H1 (cell line): ENCODE measurements at regions not wholly inside any gene's neighbourhood (a gene's known extent, or its start where the extent isn't known, plus 50 kb on each side); places are given as distances from the start of the nearest gene placed in this dataset.

Source experiments
- CTCF ChIA-PET: fragments of 300-600 bp; sonication (Branson Sonifier 250); formaldehyde crosslinking; loops from one replicate; lab custom pipeline; 2021; ENCODE audit not compliant: partially characterized antibody; lab: Charles Lee
- POLR2A ChIA-PET: fragments of 300-600 bp; sonication (Branson Sonifier 250); formaldehyde crosslinking; loops from one replicate; lab custom pipeline; 2021; ENCODE audit warnings: inconsistent platforms; ENCODE audit not compliant: partially characterized antibody; lab: Charles Lee
- DNase-seq, 2 experiments: peaks; one replicate each; pipeline versions ENCODE4 v3.0.0 to v3.0.0-alpha.2; 2010 to 2022; ENCODE audit warnings: low spot score in 2 of 2, low read depth in 1 of 2, mixed read lengths in 1 of 2
- FAIRE-seq: peaks from 2 replicates; lab custom pipeline; 2011; peaks lifted over from hg19 to GRCh38; lab: Jason Lieb, UNC
- H2AFZ ChIP-seq: 2 replicates; pipeline ENCODE4 v1.8.1; 2012; ENCODE audit warnings: low read length, inconsistent platforms
- H2AK5ac ChIP-seq: 2 replicates; pipeline ENCODE4 v1.6.1; 2013; ENCODE audit warnings: low read depth, low read length
- H2BK120ac ChIP-seq: replicated peaks from 2 replicates; pipeline ENCODE3; 2013; ENCODE audit warnings: low read depth, low read length, inconsistent platforms
- H2BK12ac ChIP-seq: 2 replicates; pipeline ENCODE4 v1.6.1; 2013; ENCODE audit warnings: low read depth, low read length
- H2BK15ac ChIP-seq: 2 replicates; pipeline ENCODE4 v1.6.1; 2013; ENCODE audit warnings: low read length
- H2BK20ac ChIP-seq: 2 replicates; pipeline ENCODE4 v1.6.1; 2013; ENCODE audit warnings: low read length
- H2BK5ac ChIP-seq: 2 replicates; pipeline ENCODE4 v1.6.1; 2013; ENCODE audit warnings: low read depth, low read length
- H3K14ac ChIP-seq: 2 replicates; pipeline ENCODE4 v1.6.1; 2013; ENCODE audit warnings: inconsistent platforms; ENCODE audit not compliant: insufficient read length
- H3K18ac ChIP-seq: 2 replicates; pipeline ENCODE4 v1.6.1; 2013; ENCODE audit warnings: low read length; ENCODE audit errors: extremely low read depth
- H3K23ac ChIP-seq: 2 replicates; pipeline ENCODE4 v1.6.1; 2013; ENCODE audit warnings: inconsistent platforms; ENCODE audit not compliant: insufficient read length
- H3K23me2 ChIP-seq: 2 replicates; pipeline ENCODE4 v1.6.1; 2013; ENCODE audit warnings: low read depth, low read length
- H3K27ac ChIP-seq: 2 replicates; pipeline ENCODE4 v1.6.1; 2011; ENCODE audit warnings: low read depth, low read length, inconsistent platforms
- H3K27me3 ChIP-seq, 4 experiments: replicated peaks in 1 of 4; 1 replicate in 1 of 4; 2 replicates in 3 of 4; pipeline versions ENCODE4 v1.6.1 to v1.8.1; 2011 to 2013; ENCODE audit warnings: low read length in 3 of 4, mild to moderate bottlenecking in 3 of 4, inconsistent platforms in 2 of 4, mixed read lengths in 2 of 4, moderate library complexity in 1 of 4; ENCODE audit not compliant: control insufficient read depth in 3 of 4, insufficient read depth in 3 of 4; ENCODE audit errors: extremely low read depth in 1 of 4
- H3K36me3 ChIP-seq, 4 experiments: 2 replicates each; pipeline versions ENCODE4 v1.6.1 to v1.8.1; 2011 to 2013; ENCODE audit warnings: mild to moderate bottlenecking in 4 of 4, low read length in 3 of 4, moderate library complexity in 2 of 4, control low read depth in 1 of 4, inconsistent platforms in 1 of 4; ENCODE audit not compliant: insufficient read depth in 4 of 4, control insufficient read depth in 2 of 4
- H3K4ac ChIP-seq: replicated peaks from 2 replicates; pipeline ENCODE3; 2013; ENCODE audit warnings: low read length, low read depth, mixed read lengths, inconsistent platforms; ENCODE audit not compliant: insufficient read length
- H3K4me1 ChIP-seq, 4 experiments: replicated peaks in 1 of 4; 1 replicate in 1 of 4; 2 replicates in 3 of 4; pipeline versions ENCODE4 v1.6.1 to v1.8.1; 2011 to 2013; ENCODE audit warnings: low read length in 3 of 4, inconsistent platforms in 2 of 4, mixed read lengths in 1 of 4; ENCODE audit not compliant: insufficient read depth in 4 of 4, control insufficient read depth in 3 of 4
- H3K4me2 ChIP-seq, 2 experiments: 2 replicates each; pipeline versions ENCODE4 v1.6.1 to v1.8.1; 2011 to 2013; ENCODE audit warnings: low read depth in 2 of 2, low read length in 2 of 2, control low read depth in 1 of 2, inconsistent platforms in 1 of 2, mild to moderate bottlenecking in 1 of 2; ENCODE audit not compliant: insufficient read depth in 1 of 2
- H3K4me3 ChIP-seq, 4 experiments: fragments of 200-600, 300-600 bp in 1 of 4; sonication (generic), shearing (Covaris generic), sonication (Bioruptor Twin) in 1 of 4; 2 replicates each; pipeline versions ENCODE4 v1.5.1 to v1.8.1; 2011 to 2016; ENCODE audit warnings: low read length in 4 of 4, low read depth in 3 of 4, control low read depth in 2 of 4, inconsistent platforms in 2 of 4, mild to moderate bottlenecking in 2 of 4, mixed read lengths in 1 of 4, moderate library complexity in 1 of 4; ENCODE audit not compliant: insufficient read depth in 2 of 4; ENCODE audit errors: extremely low read depth in 1 of 4
- H3K56ac ChIP-seq: replicated peaks from 2 replicates; pipeline ENCODE3; 2013; ENCODE audit warnings: low read depth, mild to moderate bottlenecking, mixed read lengths, low read length, inconsistent platforms; ENCODE audit not compliant: insufficient read length
- H3K79me1 ChIP-seq: 2 replicates; pipeline ENCODE4 v1.6.1; 2013; ENCODE audit warnings: low read depth, low read length, control low read depth
- H3K79me2 ChIP-seq, 2 experiments: 2 replicates each; pipeline versions ENCODE4 v1.6.1 to v1.8.1; 2012 to 2013; ENCODE audit warnings: low read length in 2 of 2, mild to moderate bottlenecking in 2 of 2, inconsistent platforms in 1 of 2; ENCODE audit not compliant: insufficient read depth in 2 of 2, control insufficient read depth in 1 of 2
- H3K9ac ChIP-seq, 4 experiments: replicated peaks in 1 of 4; 1 replicate in 1 of 4; 2 replicates in 3 of 4; pipeline versions ENCODE4 v1.6.1 to v1.8.1; 2011 to 2013; ENCODE audit warnings: low read depth in 3 of 4, low read length in 3 of 4, control low read depth in 2 of 4, mild to moderate bottlenecking in 2 of 4, moderate library complexity in 2 of 4, inconsistent platforms in 1 of 4; ENCODE audit errors: extremely low read depth in 1 of 4
- H3K9me3 ChIP-seq, 2 experiments: 2 replicates each; pipeline versions ENCODE4 v1.6.1 to v1.8.1; 2012 to 2013; ENCODE audit warnings: mild to moderate bottlenecking in 2 of 2, moderate library complexity in 2 of 2, control low read depth in 1 of 2, inconsistent platforms in 1 of 2, low read depth in 1 of 2, low read length in 1 of 2, mixed read lengths in 1 of 2; ENCODE audit not compliant: insufficient read depth in 2 of 2
- H4K20me1 ChIP-seq, 2 experiments: replicated peaks in 1 of 2; 2 replicates each; pipeline versions ENCODE3 to v1.8.1; 2011 to 2013; ENCODE audit warnings: inconsistent platforms in 2 of 2, low read length in 2 of 2, mild to moderate bottlenecking in 1 of 2; ENCODE audit not compliant: insufficient read depth in 2 of 2, control insufficient read depth in 1 of 2
- H4K5ac ChIP-seq: 2 replicates; pipeline ENCODE4 v1.6.1; 2013; ENCODE audit warnings: low read length, low read depth, mixed read lengths, inconsistent platforms; ENCODE audit not compliant: insufficient read length
- H4K8ac ChIP-seq: 2 replicates; pipeline ENCODE4 v1.8.0; 2013; ENCODE audit warnings: mild to moderate bottlenecking, moderate library complexity, low read length, inconsistent platforms; ENCODE audit not compliant: insufficient read depth; ENCODE audit errors: extremely low read depth
- H4K91ac ChIP-seq: replicated peaks from 2 replicates; pipeline ENCODE3; 2013; ENCODE audit warnings: low read length, mixed read lengths, inconsistent platforms; ENCODE audit not compliant: insufficient read length
- BRCA1 ChIP-seq: IDR thresholded peaks from 2 replicates; pipeline ENCODE4 v1.6.1; 2012; ENCODE audit warnings: low read depth, low read length, improper control_type of control experiment
- HDAC6 ChIP-seq: IDR thresholded peaks from one replicate; pipeline ENCODE4 v1.7.1; 2012; ENCODE audit warnings: low read depth, mild to moderate bottlenecking, inconsistent platforms, low read length, moderate library complexity
- JUND ChIP-seq: IDR thresholded peaks from 2 replicates; pipeline ENCODE4 v1.6.1; 2011; ENCODE audit warnings: mild to moderate bottlenecking, improper control_type of control experiment, low read length
- SIX5 ChIP-seq: IDR thresholded peaks from 2 replicates; pipeline ENCODE4 v1.6.1; 2011; ENCODE audit warnings: mild to moderate bottlenecking, low read depth, low read length
- SUZ12 ChIP-seq: fragments of 200-600 bp; sonication (generic); IDR thresholded peaks from 2 replicates; pipeline ENCODE4 v1.6.1; 2012; ENCODE audit warnings: mild to moderate bottlenecking, inconsistent platforms, low read length, moderate library complexity, mixed read lengths
- WGBS, 2 experiments: shearing (Covaris generic) in 1 of 2; methylation state at CpG; one replicate each; pipeline versions ENCODE4 v1.1.6 to v1.1.7; 2013 to 2015; ENCODE audit warnings: low lambda C conversion rate in 2 of 2, mixed read lengths in 2 of 2, inconsistent platforms in 1 of 2, low coverage in 1 of 2, missing lambda C conversion rate in 1 of 2; ENCODE audit not compliant: insufficient replicate concordance in 2 of 2, insufficient coverage in 1 of 2, insufficient read length in 1 of 2; ENCODE audit errors: extremely low coverage in 1 of 2, missing lambda C conversion rate in 1 of 2; 5-methylcytosine and 5-hydroxymethylcytosine counted together

DNA sequence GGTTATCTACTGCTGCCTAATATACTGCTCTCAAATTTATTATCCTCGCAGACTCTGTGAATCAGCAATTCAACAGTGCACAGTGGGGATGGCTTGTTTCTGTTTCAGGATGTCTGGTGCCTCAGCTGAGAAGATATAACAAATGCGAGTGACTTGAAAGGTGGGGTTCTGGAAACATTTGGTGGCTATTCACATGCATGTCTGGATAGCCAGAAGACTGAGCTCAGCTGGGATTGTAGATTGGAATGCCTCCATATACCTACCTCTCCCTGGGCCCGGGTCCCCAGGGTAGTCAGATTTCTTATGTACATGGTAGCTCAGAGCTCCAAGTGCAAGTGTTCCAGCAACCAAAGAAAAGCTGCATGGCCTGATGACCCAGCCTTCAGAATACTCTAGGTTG, 176.3 kb downstream of the IER5 start:
- H3K4ac ChIP-seq = no peak overlapping the region
- WGBS, 2 experiments = 56% methylated on average over 3 of the region's 3 CpGs; no CpG with 5 or more reads in 1 of the 2 experiments
- no peak overlapping the region for H3K56ac ChIP-seq
- H3K4me2 ChIP-seq = no peak overlapping the region
- H3K14ac ChIP-seq = no peak overlapping the region
- H2AK5ac ChIP-seq = no peak overlapping the region
- H4K8ac ChIP-seq = no peak overlapping the region
- ChIA-PET CTCF (interaction anchor here (1.5 kb wide), 1 partner anchor 74 kb away, joined by 4 read pairs; no protein-coding TSS in a partner anchor), POLR2A (no interaction called here)
- H3K4me1 ChIP-seq = no peaks in the 10 kb centered on the region
- no peak overlapping the region for H2AFZ ChIP-seq
- no peaks in the 10 kb centered on the region for H3K23me2 ChIP-seq
- no peak overlapping the region for H2BK20ac ChIP-seq
- H2BK15ac ChIP-seq = no peak overlapping the region
- H3K79me1 ChIP-seq = no peaks in the 10 kb centered on the region
- H3K18ac ChIP-seq = no peak overlapping the region
- no peak for FAIRE-seq
- H2BK12ac ChIP-seq = no peak overlapping the region
- no peaks in the 10 kb centered on the region for H3K27me3 ChIP-seq
- no peak overlapping the region for H4K91ac ChIP-seq
- H3K79me2 ChIP-seq = no peaks in the 10 kb centered on the region
- H3K9me3 ChIP-seq = no peaks in the 10 kb centered on the region
- no peak overlapping the region for H2BK120ac ChIP-seq
- no peaks in the 10 kb centered on the region for H3K36me3 ChIP-seq
- TF ChIP-seq BRCA1 = no peak
- TF ChIP-seq JUND = no peak
- TF ChIP-seq SUZ12 = no peak
- TF ChIP-seq SIX5 = no peak
- no peak for TF ChIP-seq HDAC6
- H4K5ac ChIP-seq = no peak overlapping the region
- no peaks in the 10 kb centered on the region for H4K20me1 ChIP-seq
- no peak overlapping the region for H3K27ac ChIP-seq
- no peak overlapping the region for H3K23ac ChIP-seq
- no peak overlapping the region for H2BK5ac ChIP-seq
- DNase-seq = no peak
- H3K4me3 ChIP-seq = no peak overlapping the region
- H3K9ac ChIP-seq = no peak overlapping the region
